Sigmoid colon (tissue), 4 donors: ENCODE measurements at regions not wholly inside any gene's neighbourhood (a gene's known extent, or its start where the extent isn't known, plus 50 kb on each side); places are given as distances from the start of the nearest gene placed in this dataset.

ENCODE experiments used
- EP300 ChIP-seq, 4 donors: sonication (generic); formaldehyde crosslinking; IDR thresholded peaks; one replicate each; pipeline ENCODE4 v1.6.1; 2017; ENCODE audit warnings: antibody characterized with exemption in 4 of 4
- POLR2A ChIP-seq, 2 donors: fragments of 450-650 bp; IDR thresholded peaks; one replicate each; pipeline ENCODE4 v1.6.1; 2016; ENCODE audit warnings: antibody characterized with exemption in 2 of 2, mild to moderate bottlenecking in 2 of 2, moderate library complexity in 2 of 2
- POLR2AphosphoS5 ChIP-seq, 4 donors: sonication (generic); formaldehyde crosslinking; IDR thresholded peaks; one replicate each; pipeline ENCODE4 v1.6.1; 2017; ENCODE audit warnings: antibody characterized with exemption in 4 of 4
- TF ChIP-seq, protein P1 (sequence below), 4 experiments: fragments of 450-650 bp in 3 of 4; fragments of 200-600 bp in 1 of 4; IDR thresholded peaks; one replicate each; pipeline ENCODE4 v1.5.1; 2016 to 2019; ENCODE audit warnings: antibody characterized with exemption in 4 of 4, mild to moderate bottlenecking in 3 of 4, moderate library complexity in 2 of 4

DNA sequence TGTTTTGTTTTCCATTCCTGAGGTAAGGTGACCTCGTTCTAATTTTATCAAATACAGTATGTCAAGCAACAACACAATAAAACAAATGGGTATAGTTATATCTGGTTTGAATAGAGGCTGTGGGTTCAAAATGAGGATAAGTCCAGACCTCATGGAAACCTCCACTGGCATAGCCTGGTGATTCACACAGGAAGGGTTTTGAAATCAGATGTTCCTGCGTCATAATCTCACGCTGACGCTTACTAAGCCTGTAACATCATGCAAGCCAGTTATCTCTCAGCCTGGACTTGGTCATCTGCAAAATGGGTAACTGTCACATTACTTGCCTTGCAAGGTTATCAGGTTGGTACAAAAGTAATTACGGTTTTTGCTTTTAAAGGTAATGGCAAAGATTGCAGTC, 1056.3 kb upstream of the EEF2KMT start:
- TF ChIP-seq, protein P1, sequence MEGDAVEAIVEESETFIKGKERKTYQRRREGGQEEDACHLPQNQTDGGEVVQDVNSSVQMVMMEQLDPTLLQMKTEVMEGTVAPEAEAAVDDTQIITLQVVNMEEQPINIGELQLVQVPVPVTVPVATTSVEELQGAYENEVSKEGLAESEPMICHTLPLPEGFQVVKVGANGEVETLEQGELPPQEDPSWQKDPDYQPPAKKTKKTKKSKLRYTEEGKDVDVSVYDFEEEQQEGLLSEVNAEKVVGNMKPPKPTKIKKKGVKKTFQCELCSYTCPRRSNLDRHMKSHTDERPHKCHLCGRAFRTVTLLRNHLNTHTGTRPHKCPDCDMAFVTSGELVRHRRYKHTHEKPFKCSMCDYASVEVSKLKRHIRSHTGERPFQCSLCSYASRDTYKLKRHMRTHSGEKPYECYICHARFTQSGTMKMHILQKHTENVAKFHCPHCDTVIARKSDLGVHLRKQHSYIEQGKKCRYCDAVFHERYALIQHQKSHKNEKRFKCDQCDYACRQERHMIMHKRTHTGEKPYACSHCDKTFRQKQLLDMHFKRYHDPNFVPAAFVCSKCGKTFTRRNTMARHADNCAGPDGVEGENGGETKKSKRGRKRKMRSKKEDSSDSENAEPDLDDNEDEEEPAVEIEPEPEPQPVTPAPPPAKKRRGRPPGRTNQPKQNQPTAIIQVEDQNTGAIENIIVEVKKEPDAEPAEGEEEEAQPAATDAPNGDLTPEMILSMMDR (IDR thresholded peaks at IDR 0.05), result no peak
- TF ChIP-seq POLR2AphosphoS5 (IDR thresholded peaks at IDR 0.05) (no peak), POLR2A (IDR thresholded peaks at IDR 0.05) (no peak), EP300 (IDR thresholded peaks at IDR 0.05) (no peak)
